ENCODE measurements at regions not wholly inside any gene's neighbourhood (a gene's known extent, or its start where the extent isn't known, plus 50 kb on each side); places are given as distances from the start of the nearest gene placed in this dataset.
"Not testable (repeated sequence)": the region's sequence is repeated elsewhere in the genome, so short reads cannot be mapped to it uniquely, and the experiment has no call there.

GRCh38 chr12:46573347-46573658 is 200.7 kb upstream of the SLC38A2 start:
- no peak for DNase-seq (ENCODE audit: low read depth in 2 of 3, low spot score in 1 of 3)

GRCh38 chr12:46572644-46573346 is 200.2 kb upstream of the SLC38A2 start:
- no peak for DNase-seq (ENCODE audit: low read depth in 2 of 3, low spot score in 1 of 3)

- DNase-seq (ENCODE audit: low read depth in 2 of 3, low spot score in 1 of 3) = no peak
Observed at GRCh38 chr12:46571608-46572007, 199.0 kb upstream of the SLC38A2 start.

GRCh38 chr12:46569826-46570439 is 197.4 kb upstream of the SLC38A2 start:
- DNase-seq (ENCODE audit: low read depth in 2 of 3, low spot score in 1 of 3) = no peak

- no peak for DNase-seq (ENCODE audit: low read depth in 2 of 3, low spot score in 1 of 3)
Observed at GRCh38 chr12:46567667-46568066, 195.1 kb upstream of the SLC38A2 start.

GRCh38 chr12:46562625-46563225 is 190.2 kb upstream of the SLC38A2 start:
- DNase-seq (ENCODE audit: low read depth in 2 of 3, low spot score in 1 of 3) = no peak

GRCh38 chr12:46561769-46562624 is 189.4 kb upstream of the SLC38A2 start:
- DNase-seq (ENCODE audit: low read depth in 2 of 3, low spot score in 1 of 3) = not testable (repeated sequence)

- DNase-seq (ENCODE audit: low read depth in 2 of 3, low spot score in 1 of 3) = no peak
Observed at GRCh38 chr12:46560874-46561273, 188.3 kb upstream of the SLC38A2 start.

GRCh38 chr12:46560089-46560488 is 187.5 kb upstream of the SLC38A2 start:
- DNase-seq (ENCODE audit: low read depth in 2 of 3, low spot score in 1 of 3) = no peak

GRCh38 chr12:46559311-46559710 is 186.7 kb upstream of the SLC38A2 start:
- DNase-seq (ENCODE audit: low read depth in 2 of 3, low spot score in 1 of 3) = no peak

GRCh38 chr12:46558677-46559076 is 186.1 kb upstream of the SLC38A2 start:
- no peak for DNase-seq (ENCODE audit: low read depth in 2 of 3, low spot score in 1 of 3)

- DNase-seq (ENCODE audit: low read depth in 2 of 3, low spot score in 1 of 3) = no peak
Observed at GRCh38 chr12:46557539-46558373, 185.2 kb upstream of the SLC38A2 start.

- DNase-seq (ENCODE audit: low read depth in 2 of 3, low spot score in 1 of 3) = no peak
Observed at GRCh38 chr12:46556819-46557524, 184.4 kb upstream of the SLC38A2 start.

- DNase-seq (ENCODE audit: low read depth in 2 of 3, low spot score in 1 of 3) = no peak
Observed at GRCh38 chr12:46556105-46556559, 183.6 kb upstream of the SLC38A2 start.

GRCh38 chr12:46555406-46555852 is 182.9 kb upstream of the SLC38A2 start:
- no peak for DNase-seq (ENCODE audit: low read depth in 2 of 3, low spot score in 1 of 3)

- DNase-seq (ENCODE audit: low read depth in 2 of 3, low spot score in 1 of 3) = no peak
Observed at GRCh38 chr12:46554460-46554859, 181.9 kb upstream of the SLC38A2 start.

GRCh38 chr12:46553911-46554310 is 181.3 kb upstream of the SLC38A2 start:
- DNase-seq (ENCODE audit: low read depth in 2 of 3, low spot score in 1 of 3) = no peak

GRCh38 chr12:46553266-46553665 is 180.7 kb upstream of the SLC38A2 start:
- DNase-seq (ENCODE audit: low read depth in 2 of 3, low spot score in 1 of 3) = no peak

- DNase-seq (ENCODE audit: low read depth in 2 of 3, low spot score in 1 of 3) = no peak
Observed at GRCh38 chr12:46550266-46550879, 177.8 kb upstream of the SLC38A2 start.
